K562 (cell line): ENCODE measurements at regions not wholly inside any gene's neighbourhood (a gene's known extent, or its start where the extent isn't known, plus 50 kb on each side); places are given as distances from the start of the nearest gene placed in this dataset.

Experiments used
- CEBPB ChIP-seq: fragments of 450-650 bp; IDR thresholded peaks from 2 replicates; pipeline ENCODE4 v1.6.1; 2016; ENCODE audit warnings: missing genetic modification characterization, missing compliant biosample characterization
- EZH2 ChIP-seq: IDR thresholded peaks from 2 replicates; pipeline ENCODE4 v1.6.1; 2012; ENCODE audit warnings: low read depth, mild to moderate bottlenecking, inconsistent platforms, low read length, borderline replicate concordance
- FOS ChIP-seq: IDR thresholded peaks from 3 replicates; pipeline ENCODE4 v1.6.1; 2011; ENCODE audit not compliant: insufficient read length; ENCODE audit errors: extremely low read depth
- FOSL1 ChIP-seq: fragments of 200-800 bp; sonication (Bioruptor generic); conservative IDR thresholded peaks from 2 replicates; pipeline ENCODE4 v1.6.1; 2016; ENCODE audit warnings: missing genetic modification characterization, missing compliant biosample characterization
- FOXJ3 ChIP-seq: sonication (generic); formaldehyde crosslinking; IDR thresholded peaks from 2 replicates; pipeline ENCODE4 v1.4.0; 2020; ENCODE audit warnings: mild to moderate bottlenecking, missing genetic modification reagents
- GTF2A2 ChIP-seq: IDR thresholded peaks from 2 replicates; pipeline ENCODE4 v1.6.1; 2016; ENCODE audit warnings: mild to moderate bottlenecking, missing genetic modification characterization, missing compliant biosample characterization
- HNRNPUL1 ChIP-seq: fragments of 200-400 bp; formaldehyde crosslinking; IDR thresholded peaks from 2 replicates; pipeline ENCODE4 v1.6.1; 2017; ENCODE audit warnings: low read length
- JUN ChIP-seq, 2 experiments: sonication (generic) in 1 of 2; formaldehyde crosslinking in 1 of 2; IDR thresholded peaks; 2 replicates each; pipeline versions ENCODE4 v1.6.1 to v1.8.0; 2012 to 2022; ENCODE audit warnings: borderline replicate concordance in 2 of 2, mild to moderate bottlenecking in 2 of 2, improper control_type of control experiment in 1 of 2, low read depth in 1 of 2, low read length in 1 of 2, missing genetic modification reagents in 1 of 2
- POLR2AphosphoS5 ChIP-seq: IDR thresholded peaks from 2 replicates; pipeline ENCODE4 v1.6.1; 2011; ENCODE audit warnings: mild to moderate bottlenecking, low read depth, low read length, moderate library complexity; ENCODE audit not compliant: control insufficient read depth, insufficient read depth
- STAT6 ChIP-seq: sonication (generic); formaldehyde crosslinking; IDR thresholded peaks from 2 replicates; pipeline ENCODE4 v1.8.1; 2023; ENCODE audit warnings: mild to moderate bottlenecking, missing genetic modification reagents
- TF ChIP-seq, protein P1 (sequence below): fragments of 450-650 bp; IDR thresholded peaks from 2 replicates; pipeline ENCODE4 v1.6.1; 2017; ENCODE audit warnings: antibody characterized with exemption, mild to moderate bottlenecking
- TF ChIP-seq, protein P2 (sequence below), 3 experiments: IDR thresholded peaks in 2 of 3; conservative IDR thresholded peaks in 1 of 3; 2 replicates each; pipeline ENCODE4 v1.5.1; 2011 to 2012; ENCODE audit warnings: low read length in 3 of 3, mild to moderate bottlenecking in 3 of 3, control low read depth in 2 of 3, improper control_type of control experiment in 1 of 3, inconsistent platforms in 1 of 3, low read depth in 1 of 3, mixed read lengths in 1 of 3, moderate library complexity in 1 of 3; ENCODE audit not compliant: insufficient read depth in 2 of 3

- TF ChIP-seq, protein P1, sequence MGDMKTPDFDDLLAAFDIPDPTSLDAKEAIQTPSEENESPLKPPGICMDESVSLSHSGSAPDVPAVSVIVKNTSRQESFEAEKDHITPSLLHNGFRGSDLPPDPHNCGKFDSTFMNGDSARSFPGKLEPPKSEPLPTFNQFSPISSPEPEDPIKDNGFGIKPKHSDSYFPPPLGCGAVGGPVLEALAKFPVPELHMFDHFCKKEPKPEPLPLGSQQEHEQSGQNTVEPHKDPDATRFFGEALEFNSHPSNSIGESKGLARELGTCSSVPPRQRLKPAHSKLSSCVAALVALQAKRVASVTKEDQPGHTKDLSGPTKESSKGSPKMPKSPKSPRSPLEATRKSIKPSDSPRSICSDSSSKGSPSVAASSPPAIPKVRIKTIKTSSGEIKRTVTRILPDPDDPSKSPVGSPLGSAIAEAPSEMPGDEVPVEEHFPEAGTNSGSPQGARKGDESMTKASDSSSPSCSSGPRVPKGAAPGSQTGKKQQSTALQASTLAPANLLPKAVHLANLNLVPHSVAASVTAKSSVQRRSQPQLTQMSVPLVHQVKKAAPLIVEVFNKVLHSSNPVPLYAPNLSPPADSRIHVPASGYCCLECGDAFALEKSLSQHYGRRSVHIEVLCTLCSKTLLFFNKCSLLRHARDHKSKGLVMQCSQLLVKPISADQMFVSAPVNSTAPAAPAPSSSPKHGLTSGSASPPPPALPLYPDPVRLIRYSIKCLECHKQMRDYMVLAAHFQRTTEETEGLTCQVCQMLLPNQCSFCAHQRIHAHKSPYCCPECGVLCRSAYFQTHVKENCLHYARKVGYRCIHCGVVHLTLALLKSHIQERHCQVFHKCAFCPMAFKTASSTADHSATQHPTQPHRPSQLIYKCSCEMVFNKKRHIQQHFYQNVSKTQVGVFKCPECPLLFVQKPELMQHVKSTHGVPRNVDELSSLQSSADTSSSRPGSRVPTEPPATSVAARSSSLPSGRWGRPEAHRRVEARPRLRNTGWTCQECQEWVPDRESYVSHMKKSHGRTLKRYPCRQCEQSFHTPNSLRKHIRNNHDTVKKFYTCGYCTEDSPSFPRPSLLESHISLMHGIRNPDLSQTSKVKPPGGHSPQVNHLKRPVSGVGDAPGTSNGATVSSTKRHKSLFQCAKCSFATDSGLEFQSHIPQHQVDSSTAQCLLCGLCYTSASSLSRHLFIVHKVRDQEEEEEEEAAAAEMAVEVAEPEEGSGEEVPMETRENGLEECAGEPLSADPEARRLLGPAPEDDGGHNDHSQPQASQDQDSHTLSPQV, result no peak
- TF ChIP-seq GTF2A2, result no peak
- no peak for TF ChIP-seq POLR2AphosphoS5
- TF ChIP-seq FOS, result no peak
- TF ChIP-seq CEBPB (tag), result no peak
- TF ChIP-seq, protein P2, sequence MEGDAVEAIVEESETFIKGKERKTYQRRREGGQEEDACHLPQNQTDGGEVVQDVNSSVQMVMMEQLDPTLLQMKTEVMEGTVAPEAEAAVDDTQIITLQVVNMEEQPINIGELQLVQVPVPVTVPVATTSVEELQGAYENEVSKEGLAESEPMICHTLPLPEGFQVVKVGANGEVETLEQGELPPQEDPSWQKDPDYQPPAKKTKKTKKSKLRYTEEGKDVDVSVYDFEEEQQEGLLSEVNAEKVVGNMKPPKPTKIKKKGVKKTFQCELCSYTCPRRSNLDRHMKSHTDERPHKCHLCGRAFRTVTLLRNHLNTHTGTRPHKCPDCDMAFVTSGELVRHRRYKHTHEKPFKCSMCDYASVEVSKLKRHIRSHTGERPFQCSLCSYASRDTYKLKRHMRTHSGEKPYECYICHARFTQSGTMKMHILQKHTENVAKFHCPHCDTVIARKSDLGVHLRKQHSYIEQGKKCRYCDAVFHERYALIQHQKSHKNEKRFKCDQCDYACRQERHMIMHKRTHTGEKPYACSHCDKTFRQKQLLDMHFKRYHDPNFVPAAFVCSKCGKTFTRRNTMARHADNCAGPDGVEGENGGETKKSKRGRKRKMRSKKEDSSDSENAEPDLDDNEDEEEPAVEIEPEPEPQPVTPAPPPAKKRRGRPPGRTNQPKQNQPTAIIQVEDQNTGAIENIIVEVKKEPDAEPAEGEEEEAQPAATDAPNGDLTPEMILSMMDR (IDR thresholded peaks at IDR 0.05 in 2 of 3, conservative IDR thresholded peaks at IDR 0.05 in 1 of 3; ENCODE audit: insufficient read depth in 2 of 3, low read depth in 1 of 3, low read length in 3 of 3), result no peak
- TF ChIP-seq EZH2, result no peak
- TF ChIP-seq HNRNPUL1, result no peak
- TF ChIP-seq FOSL1 (tag), result no peak
- TF ChIP-seq STAT6, result no peak
- no peak for TF ChIP-seq FOXJ3 (CRISPR knock-in tag)
- no peak for TF ChIP-seq JUN (IDR thresholded peaks at IDR 0.05; ENCODE audit: borderline replicate concordance, low read depth, low read length)
- no peak for TF ChIP-seq JUN (CRISPR knock-in tag; IDR thresholded peaks at IDR 0.05; ENCODE audit: borderline replicate concordance)
Measured at GRCh38 chr18:71760541-71760940, 783.6 kb downstream of the CBLN2 start.
